Islet of Langerhans (tissue), 1 donor: ENCODE measurements at regions not wholly inside any gene's neighbourhood (a gene's known extent, or its start where the extent isn't known, plus 50 kb on each side); places are given as distances from the start of the nearest gene placed in this dataset.

ENCODE experiments used
- FAIRE-seq: peaks from one replicate; lab custom pipeline; 2011; peaks lifted over from hg19 to GRCh38; lab: Jason Lieb, UNC

- peak; percentile 76 for FAIRE-seq
These were observed 117.5 kb downstream of the EDEM1 start for GRCh38 chr3:5304789-5305683.

GRCh38 chr3:5305684-5305989 is 118.1 kb downstream of the EDEM1 start:
- no peak for FAIRE-seq

- no peak for FAIRE-seq
These were observed 121.7 kb downstream of the EDEM1 start for GRCh38 chr3:5309171-5309570.

GRCh38 chr3:5309602-5310001 is 122.1 kb downstream of the EDEM1 start:
- FAIRE-seq = no peak

- no peak for FAIRE-seq
These were observed 123.0 kb downstream of the EDEM1 start for GRCh38 chr3:5310509-5310908.

- no peak for FAIRE-seq
These were observed 124.8 kb downstream of the EDEM1 start for GRCh38 chr3:5312290-5312689.

- no peak for FAIRE-seq
These were observed 127.4 kb downstream of the EDEM1 start for GRCh38 chr3:5314897-5315296.

GRCh38 chr3:5317557-5317956 is 130.1 kb downstream of the EDEM1 start:
- FAIRE-seq = no peak

- no peak for FAIRE-seq
These were observed 131.9 kb downstream of the EDEM1 start for GRCh38 chr3:5319454-5319853.

GRCh38 chr3:5321666-5322340 is 134.3 kb downstream of the EDEM1 start:
- FAIRE-seq = no peak

GRCh38 chr3:5324780-5325179 is 137.3 kb downstream of the EDEM1 start:
- no peak for FAIRE-seq

- no peak for FAIRE-seq
These were observed 142.8 kb downstream of the EDEM1 start for GRCh38 chr3:5330152-5330810.

- no peak for FAIRE-seq
These were observed 144.2 kb downstream of the EDEM1 start for GRCh38 chr3:5331567-5332269.

GRCh38 chr3:5332270-5332956 is 144.9 kb downstream of the EDEM1 start:
- FAIRE-seq = no peak

- no peak for FAIRE-seq
These were observed 152.5 kb downstream of the EDEM1 start for GRCh38 chr3:5339967-5340535.

- FAIRE-seq = no peak
These were observed 154.1 kb downstream of the EDEM1 start for GRCh38 chr3:5341610-5342009.

- no peak for FAIRE-seq
These were observed 156.0 kb downstream of the EDEM1 start for GRCh38 chr3:5343459-5343858.

- no peak for FAIRE-seq
These were observed 157.2 kb downstream of the EDEM1 start for GRCh38 chr3:5344707-5345106.

- FAIRE-seq = no peak
These were observed 160.0 kb downstream of the EDEM1 start for GRCh38 chr3:5347486-5347885.

GRCh38 chr3:5348229-5348902 is 160.9 kb downstream of the EDEM1 start:
- no peak for FAIRE-seq

- FAIRE-seq = no peak
These were observed 161.8 kb downstream of the EDEM1 start for GRCh38 chr3:5349343-5349742.
